Sigmoid colon (tissue), 6 donors: ENCODE measurements at regions not wholly inside any gene's neighbourhood (a gene's known extent, or its start where the extent isn't known, plus 50 kb on each side); places are given as distances from the start of the nearest gene placed in this dataset.

Source experiments
- DNase-seq: peaks from one replicate; pipeline ENCODE4 v3.0.0-alpha.2; 2019
- H3K27ac ChIP-seq, 4 donors: fragments of 200-600 bp; sonication (generic); one replicate each; pipeline ENCODE4 v1.5.1; 2016 to 2019; ENCODE audit warnings: mild to moderate bottlenecking in 1 of 4
- H3K27me3 ChIP-seq, 3 donors: fragments of 200-600 bp; sonication (generic); one replicate each; pipeline ENCODE4 v1.5.1; 2019; ENCODE audit warnings: mild to moderate bottlenecking in 1 of 3
- H3K36me3 ChIP-seq, 4 donors: fragments of 200-600 bp; sonication (generic); one replicate each; pipeline ENCODE4 v1.5.1; 2016 to 2019
- H3K4me1 ChIP-seq, 4 donors: fragments of 200-600 bp; sonication (generic); one replicate each; pipeline ENCODE4 v1.5.1; 2017 to 2019
- H3K4me3 ChIP-seq, 4 donors: fragments of 200-600 bp; sonication (generic); one replicate each; pipeline ENCODE4 v1.5.1; 2017 to 2019; ENCODE audit warnings: mild to moderate bottlenecking in 2 of 4, moderate library complexity in 1 of 4
- H3K9me3 ChIP-seq, 4 donors: fragments of 200-600 bp in 3 of 4; sonication (generic) in 3 of 4; one replicate each; pipeline versions ENCODE4 v1.5.1 to v1.6.1; 2013 to 2019
- CTCF ChIP-seq, 4 experiments: fragments of 450-650 bp in 3 of 4; fragments of 200-600 bp in 1 of 4; IDR thresholded peaks; one replicate each; pipeline ENCODE4 v1.5.1; 2016 to 2019; ENCODE audit warnings: antibody characterized with exemption in 4 of 4, mild to moderate bottlenecking in 3 of 4, moderate library complexity in 2 of 4
- EP300 ChIP-seq, 4 donors: sonication (generic); formaldehyde crosslinking; IDR thresholded peaks; one replicate each; pipeline ENCODE4 v1.6.1; 2017; ENCODE audit warnings: antibody characterized with exemption in 4 of 4
- POLR2A ChIP-seq, 2 donors: fragments of 450-650 bp; IDR thresholded peaks; one replicate each; pipeline ENCODE4 v1.6.1; 2016; ENCODE audit warnings: antibody characterized with exemption in 2 of 2, mild to moderate bottlenecking in 2 of 2, moderate library complexity in 2 of 2
- POLR2AphosphoS5 ChIP-seq, 4 donors: sonication (generic); formaldehyde crosslinking; IDR thresholded peaks; one replicate each; pipeline ENCODE4 v1.6.1; 2017; ENCODE audit warnings: antibody characterized with exemption in 4 of 4
- whole genome bisulfite sequencing, 2 donors: extraction: QIAGEN DNeasy Blood & Tissue Kit; methylation state at CpG; one replicate each; pipeline ENCODE4 v1.1.7; 2013; 5-methylcytosine and 5-hydroxymethylcytosine counted together
- intact Hi-C: fragments of 100-400 bp; cut with DNase I; formaldehyde crosslinking; loops from one replicate; pipeline ENCODE4 v1.15.1; 2023
- donor health status: healthy with polysubstance abuse.
- donor health status: healthy.

GRCh38 chr5:66234241-66234640, 90.1 kb downstream of the SREK1 start:
- 88 to 93% methylated on average over 8 of the region's 8 CpGs for WGBS, 2 donors
- H3K27ac ChIP-seq, result no peak overlapping the region

DNA sequence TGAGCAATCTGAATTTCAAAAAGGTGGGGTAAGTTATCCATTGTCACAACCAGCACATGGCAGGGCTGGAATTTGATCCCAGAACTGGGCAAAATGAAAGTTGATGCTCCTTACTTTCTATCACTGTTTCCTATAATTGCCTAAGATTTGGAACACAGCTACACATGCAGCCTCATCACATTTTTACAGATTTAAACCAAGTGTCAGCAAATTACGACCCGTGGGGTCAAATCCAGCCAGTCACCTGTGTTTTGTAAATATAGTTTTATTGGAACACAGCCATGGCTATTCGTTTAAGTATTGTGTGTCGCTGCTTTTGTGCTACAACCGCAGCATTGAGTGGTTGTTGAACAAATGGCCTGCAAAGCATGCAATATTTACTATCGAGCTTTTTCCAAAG, 94.3 kb downstream of the SREK1 start:
- H3K36me3 ChIP-seq, result no peaks in the 10 kb centered on the region
- H3K4me3 ChIP-seq, result no peak overlapping the region
- no peaks in the 10 kb centered on the region for H3K4me1 ChIP-seq
- no peaks in the 10 kb centered on the region for H3K9me3 ChIP-seq
- H3K27ac ChIP-seq, result no peak overlapping the region
- DNase-seq, result no peak
- intact Hi-C loops, result no loop called here
- TF ChIP-seq POLR2A (IDR thresholded peaks at IDR 0.05), result no peak
- TF ChIP-seq CTCF (IDR thresholded peaks at IDR 0.05), result no peak
- TF ChIP-seq EP300 (IDR thresholded peaks at IDR 0.05), result no peak
- no peak for TF ChIP-seq POLR2AphosphoS5 (IDR thresholded peaks at IDR 0.05)
- no peaks in the 10 kb centered on the region for H3K27me3 ChIP-seq
- 44 to 64% methylated on average over 6 of the region's 6 CpGs for WGBS, 2 donors

More at GRCh38 chr5:66234241-66234640, 90.1 kb downstream of the SREK1 start:
- TF ChIP-seq EP300 (IDR thresholded peaks at IDR 0.05) (no peak), CTCF (IDR thresholded peaks at IDR 0.05) (no peak), POLR2AphosphoS5 (IDR thresholded peaks at IDR 0.05) (no peak), POLR2A (IDR thresholded peaks at IDR 0.05) (no peak)
- Histone ChIP-seq H3K4me3 (no peak overlapping the region), H3K27me3 (no peaks in the 10 kb centered on the region), H3K36me3 (no peaks in the 10 kb centered on the region), H3K4me1 (no peaks in the 10 kb centered on the region), H3K9me3 (no peaks in the 10 kb centered on the region)
- DNase-seq, result no peak
- intact Hi-C loops, result no loop called here

GRCh38 chr5:66239034-66239433, 94.9 kb downstream of the SREK1 start:
- no peaks in the 10 kb centered on the region for H3K4me1 ChIP-seq
- TF ChIP-seq EP300 (IDR thresholded peaks at IDR 0.05), result no peak
- no peak for TF ChIP-seq CTCF (IDR thresholded peaks at IDR 0.05)
- TF ChIP-seq POLR2AphosphoS5 (IDR thresholded peaks at IDR 0.05), result no peak
- TF ChIP-seq POLR2A (IDR thresholded peaks at IDR 0.05), result no peak
- 51 to 79% methylated on average over 1 of the region's 1 CpG for WGBS, 2 donors
- no peaks in the 10 kb centered on the region for H3K9me3 ChIP-seq
- DNase-seq, result no peak
- intact Hi-C loops, result no loop called here
- no peaks in the 10 kb centered on the region for H3K27me3 ChIP-seq
- no peak overlapping the region for H3K27ac ChIP-seq
- H3K4me3 ChIP-seq, result no peak overlapping the region
- H3K36me3 ChIP-seq, result no peaks in the 10 kb centered on the region

- 87 to 92% methylated on average over 12 of the region's 12 CpGs for WGBS, 2 donors
- no peaks in the 10 kb centered on the region for H3K9me3 ChIP-seq
- H3K27me3 ChIP-seq, result no peaks in the 10 kb centered on the region
- H3K36me3 ChIP-seq, result no peaks in the 10 kb centered on the region
- TF ChIP-seq POLR2A (IDR thresholded peaks at IDR 0.05) (no peak), CTCF (IDR thresholded peaks at IDR 0.05) (no peak), POLR2AphosphoS5 (IDR thresholded peaks at IDR 0.05) (no peak), EP300 (IDR thresholded peaks at IDR 0.05) (no peak)
- intact Hi-C loops, result no loop called here
- no peak overlapping the region for H3K27ac ChIP-seq
- H3K4me3 ChIP-seq, result no peak overlapping the region
- H3K4me1 ChIP-seq, result no peaks in the 10 kb centered on the region
- no peak for DNase-seq
Observed at GRCh38 chr5:66241136-66241825, 97.2 kb downstream of the SREK1 start.
